ENCODE measurements at regions not wholly inside any gene's neighbourhood (a gene's known extent, or its start where the extent isn't known, plus 50 kb on each side); places are given as distances from the start of the nearest gene placed in this dataset.

DNA sequence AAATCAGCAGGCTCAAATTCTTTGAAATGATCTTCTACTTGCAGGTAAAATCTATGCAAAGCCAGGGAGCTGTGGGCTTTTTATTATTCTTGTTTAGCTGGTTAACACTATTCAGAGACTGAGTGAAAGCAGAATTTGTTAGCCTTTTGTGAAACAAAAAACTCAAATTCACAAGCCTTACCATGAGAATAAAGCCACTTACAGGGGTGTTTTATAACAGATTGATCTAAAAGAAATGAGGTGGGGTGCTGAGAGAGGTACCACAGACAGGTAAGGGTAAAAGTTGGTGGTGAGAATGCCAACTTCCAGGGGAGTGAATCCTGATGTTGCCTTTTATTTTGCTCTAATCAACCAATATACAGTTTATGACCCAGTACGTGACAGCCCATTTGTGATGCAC, 1585.6 kb downstream of the EFNA5 start:
- TF ChIP-seq TAF1 (IDR thresholded peaks at IDR 0.05; ENCODE audit: borderline replicate concordance, insufficient read depth, low read length) (no peak), SIN3A (IDR thresholded peaks at IDR 0.05; ENCODE audit: borderline replicate concordance, insufficient read depth, low read length) (no peak), FOXP2 (optimal IDR thresholded peaks at IDR 0.05; ENCODE audit: borderline replicate concordance, extremely low read depth, extremely low read length, insufficient read depth) (no peak), POLR2AphosphoS5 (IDR thresholded peaks at IDR 0.05; ENCODE audit: low read depth, low read length) (no peak)
- TF ChIP-seq, protein P1, sequence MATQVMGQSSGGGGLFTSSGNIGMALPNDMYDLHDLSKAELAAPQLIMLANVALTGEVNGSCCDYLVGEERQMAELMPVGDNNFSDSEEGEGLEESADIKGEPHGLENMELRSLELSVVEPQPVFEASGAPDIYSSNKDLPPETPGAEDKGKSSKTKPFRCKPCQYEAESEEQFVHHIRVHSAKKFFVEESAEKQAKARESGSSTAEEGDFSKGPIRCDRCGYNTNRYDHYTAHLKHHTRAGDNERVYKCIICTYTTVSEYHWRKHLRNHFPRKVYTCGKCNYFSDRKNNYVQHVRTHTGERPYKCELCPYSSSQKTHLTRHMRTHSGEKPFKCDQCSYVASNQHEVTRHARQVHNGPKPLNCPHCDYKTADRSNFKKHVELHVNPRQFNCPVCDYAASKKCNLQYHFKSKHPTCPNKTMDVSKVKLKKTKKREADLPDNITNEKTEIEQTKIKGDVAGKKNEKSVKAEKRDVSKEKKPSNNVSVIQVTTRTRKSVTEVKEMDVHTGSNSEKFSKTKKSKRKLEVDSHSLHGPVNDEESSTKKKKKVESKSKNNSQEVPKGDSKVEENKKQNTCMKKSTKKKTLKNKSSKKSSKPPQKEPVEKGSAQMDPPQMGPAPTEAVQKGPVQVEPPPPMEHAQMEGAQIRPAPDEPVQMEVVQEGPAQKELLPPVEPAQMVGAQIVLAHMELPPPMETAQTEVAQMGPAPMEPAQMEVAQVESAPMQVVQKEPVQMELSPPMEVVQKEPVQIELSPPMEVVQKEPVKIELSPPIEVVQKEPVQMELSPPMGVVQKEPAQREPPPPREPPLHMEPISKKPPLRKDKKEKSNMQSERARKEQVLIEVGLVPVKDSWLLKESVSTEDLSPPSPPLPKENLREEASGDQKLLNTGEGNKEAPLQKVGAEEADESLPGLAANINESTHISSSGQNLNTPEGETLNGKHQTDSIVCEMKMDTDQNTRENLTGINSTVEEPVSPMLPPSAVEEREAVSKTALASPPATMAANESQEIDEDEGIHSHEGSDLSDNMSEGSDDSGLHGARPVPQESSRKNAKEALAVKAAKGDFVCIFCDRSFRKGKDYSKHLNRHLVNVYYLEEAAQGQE (IDR thresholded peaks at IDR 0.05; ENCODE audit: insufficient read depth in 1 of 2, low read depth in 2 of 2, low read length in 2 of 2) = no peak

DNA sequence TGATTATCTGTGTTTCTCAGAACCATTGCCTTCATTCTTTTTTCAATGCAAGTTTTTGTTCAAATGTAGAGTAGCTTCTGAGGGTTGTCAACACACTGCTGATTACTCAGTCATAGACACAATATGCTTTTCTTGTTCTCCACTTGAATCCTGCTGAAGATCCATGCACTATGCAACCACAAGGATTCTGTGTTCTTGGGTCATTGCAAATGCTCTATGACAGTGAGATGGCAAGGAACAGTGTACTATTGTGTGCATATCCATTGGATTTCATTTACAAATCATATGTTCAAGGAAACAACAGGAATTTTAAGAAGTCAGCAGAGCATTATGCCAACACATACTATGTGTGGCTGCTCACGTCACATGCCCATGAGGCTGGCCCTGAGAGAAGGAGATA, 1590.2 kb downstream of the EFNA5 start:
- TF ChIP-seq TAF1 (IDR thresholded peaks at IDR 0.05; ENCODE audit: borderline replicate concordance, insufficient read depth, low read length) (no peak), SIN3A (IDR thresholded peaks at IDR 0.05; ENCODE audit: borderline replicate concordance, insufficient read depth, low read length) (no peak), FOXP2 (optimal IDR thresholded peaks at IDR 0.05; ENCODE audit: borderline replicate concordance, extremely low read depth, extremely low read length, insufficient read depth) (no peak), POLR2AphosphoS5 (IDR thresholded peaks at IDR 0.05; ENCODE audit: low read depth, low read length) (no peak)
- TF ChIP-seq, protein P1 (IDR thresholded peaks at IDR 0.05; ENCODE audit: insufficient read depth in 1 of 2, low read depth in 2 of 2, low read length in 2 of 2) = no peak

DNA sequence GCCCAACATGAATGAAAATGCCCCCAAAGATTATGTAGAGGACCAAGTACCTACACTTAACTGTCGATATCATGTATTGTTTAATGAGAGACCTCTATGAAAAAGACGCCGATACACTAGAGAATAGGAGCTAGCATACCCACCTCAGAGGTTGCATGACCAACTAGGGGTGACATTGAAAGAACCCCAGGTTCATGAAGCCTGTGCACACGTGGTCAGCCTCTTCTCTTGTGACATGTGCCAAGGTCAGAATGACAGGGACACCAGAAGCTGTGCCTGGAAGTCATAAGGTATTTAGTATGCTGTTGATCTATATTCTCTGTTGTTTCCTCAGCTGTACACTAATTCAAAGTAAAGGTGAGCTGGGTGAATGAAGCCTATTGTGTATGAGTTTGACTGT, 1594.1 kb downstream of the EFNA5 start:
- no peak for TF ChIP-seq POLR2AphosphoS5 (IDR thresholded peaks at IDR 0.05; ENCODE audit: low read depth, low read length)
- TF ChIP-seq TAF1 (IDR thresholded peaks at IDR 0.05; ENCODE audit: borderline replicate concordance, insufficient read depth, low read length) = no peak
- TF ChIP-seq, protein P1 (IDR thresholded peaks at IDR 0.05; ENCODE audit: insufficient read depth in 1 of 2, low read depth in 2 of 2, low read length in 2 of 2) = no peak
- no peak for TF ChIP-seq SIN3A (IDR thresholded peaks at IDR 0.05; ENCODE audit: borderline replicate concordance, insufficient read depth, low read length)
- no peak for TF ChIP-seq FOXP2 (optimal IDR thresholded peaks at IDR 0.05; ENCODE audit: borderline replicate concordance, extremely low read depth, extremely low read length, insufficient read depth)

DNA sequence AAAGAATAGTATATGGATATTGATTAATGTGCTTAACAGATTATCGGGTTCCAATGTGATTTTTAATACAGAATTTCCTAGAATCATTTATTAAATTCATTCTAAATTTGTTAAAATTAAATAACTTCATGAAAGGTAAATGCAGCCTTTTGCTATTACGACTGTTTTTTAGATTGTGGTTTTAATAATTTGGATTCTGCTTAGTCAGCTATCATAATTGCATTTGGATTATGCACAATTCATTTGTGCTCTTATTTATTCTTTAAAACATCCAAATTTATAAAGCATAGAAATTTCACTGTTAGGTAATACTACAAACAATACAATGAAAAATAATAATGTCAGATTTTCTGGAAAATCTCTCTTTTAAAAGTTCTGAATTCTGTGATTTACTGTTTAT, 1598.5 kb downstream of the EFNA5 start:
- TF ChIP-seq TAF1 (IDR thresholded peaks at IDR 0.05; ENCODE audit: borderline replicate concordance, insufficient read depth, low read length) (no peak), POLR2AphosphoS5 (IDR thresholded peaks at IDR 0.05; ENCODE audit: low read depth, low read length) (no peak), FOXP2 (optimal IDR thresholded peaks at IDR 0.05; ENCODE audit: borderline replicate concordance, extremely low read depth, extremely low read length, insufficient read depth) (no peak), SIN3A (IDR thresholded peaks at IDR 0.05; ENCODE audit: borderline replicate concordance, insufficient read depth, low read length) (no peak)
- TF ChIP-seq, protein P1 (IDR thresholded peaks at IDR 0.05; ENCODE audit: insufficient read depth in 1 of 2, low read depth in 2 of 2, low read length in 2 of 2) = no peak

DNA sequence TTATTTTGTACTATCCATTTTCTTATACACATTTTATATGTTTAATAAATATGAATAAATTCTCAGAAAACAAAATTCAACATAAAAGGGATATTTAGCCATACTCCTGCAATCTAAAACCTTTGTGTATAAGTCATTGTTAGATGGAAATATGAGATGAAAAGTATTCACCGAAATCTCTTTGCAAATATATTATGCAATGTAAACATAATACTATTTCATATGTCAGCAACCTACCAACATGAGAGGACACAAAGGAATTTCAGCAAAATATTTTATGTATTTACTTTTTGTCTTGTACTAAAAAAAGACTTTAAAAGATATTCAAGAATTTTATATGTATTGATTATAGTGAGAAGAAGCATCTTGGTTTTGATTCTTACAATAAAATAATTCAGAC, 1623.4 kb downstream of the EFNA5 start:
- TF ChIP-seq TAF1 (IDR thresholded peaks at IDR 0.05; ENCODE audit: borderline replicate concordance, insufficient read depth, low read length) = no peak
- TF ChIP-seq POLR2AphosphoS5 (IDR thresholded peaks at IDR 0.05; ENCODE audit: low read depth, low read length) = no peak
- TF ChIP-seq SIN3A (IDR thresholded peaks at IDR 0.05; ENCODE audit: borderline replicate concordance, insufficient read depth, low read length) = no peak
- TF ChIP-seq, protein P1 (IDR thresholded peaks at IDR 0.05; ENCODE audit: insufficient read depth in 1 of 2, low read depth in 2 of 2, low read length in 2 of 2) = no peak
- no peak for TF ChIP-seq FOXP2 (optimal IDR thresholded peaks at IDR 0.05; ENCODE audit: borderline replicate concordance, extremely low read depth, extremely low read length, insufficient read depth)

All from PFSK-1 (cell line).